Vagina (tissue), 2 donors: ENCODE measurements at regions not wholly inside any gene's neighbourhood (a gene's known extent, or its start where the extent isn't known, plus 50 kb on each side); places are given as distances from the start of the nearest gene placed in this dataset.

Experiments used
- POLR2A ChIP-seq, 2 donors: fragments of 450-650 bp; IDR thresholded peaks; one replicate each; pipeline ENCODE4 v1.6.1; 2017; ENCODE audit warnings: antibody characterized with exemption in 2 of 2, mild to moderate bottlenecking in 2 of 2, moderate library complexity in 2 of 2
- POLR2AphosphoS5 ChIP-seq, 2 donors: sonication (generic); formaldehyde crosslinking; IDR thresholded peaks; one replicate each; pipeline ENCODE4 v1.9.0; 2017; ENCODE audit warnings: antibody characterized with exemption in 2 of 2, mild to moderate bottlenecking in 2 of 2, low read depth in 1 of 2; ENCODE audit not compliant: insufficient read depth in 1 of 2
- TF ChIP-seq, protein P1 (sequence below), 3 experiments: fragments of 450-650 bp in 2 of 3; fragments of 200-600 bp in 1 of 3; sonication (generic) in 1 of 3; IDR thresholded peaks; one replicate each; pipeline ENCODE4 v1.5.1; 2017 to 2019; ENCODE audit warnings: antibody characterized with exemption in 3 of 3, mild to moderate bottlenecking in 2 of 3, moderate library complexity in 2 of 3

GRCh38 chr10:130428936-130429335, 292.7 kb downstream of the GLRX3 start:
- TF ChIP-seq, protein P1, sequence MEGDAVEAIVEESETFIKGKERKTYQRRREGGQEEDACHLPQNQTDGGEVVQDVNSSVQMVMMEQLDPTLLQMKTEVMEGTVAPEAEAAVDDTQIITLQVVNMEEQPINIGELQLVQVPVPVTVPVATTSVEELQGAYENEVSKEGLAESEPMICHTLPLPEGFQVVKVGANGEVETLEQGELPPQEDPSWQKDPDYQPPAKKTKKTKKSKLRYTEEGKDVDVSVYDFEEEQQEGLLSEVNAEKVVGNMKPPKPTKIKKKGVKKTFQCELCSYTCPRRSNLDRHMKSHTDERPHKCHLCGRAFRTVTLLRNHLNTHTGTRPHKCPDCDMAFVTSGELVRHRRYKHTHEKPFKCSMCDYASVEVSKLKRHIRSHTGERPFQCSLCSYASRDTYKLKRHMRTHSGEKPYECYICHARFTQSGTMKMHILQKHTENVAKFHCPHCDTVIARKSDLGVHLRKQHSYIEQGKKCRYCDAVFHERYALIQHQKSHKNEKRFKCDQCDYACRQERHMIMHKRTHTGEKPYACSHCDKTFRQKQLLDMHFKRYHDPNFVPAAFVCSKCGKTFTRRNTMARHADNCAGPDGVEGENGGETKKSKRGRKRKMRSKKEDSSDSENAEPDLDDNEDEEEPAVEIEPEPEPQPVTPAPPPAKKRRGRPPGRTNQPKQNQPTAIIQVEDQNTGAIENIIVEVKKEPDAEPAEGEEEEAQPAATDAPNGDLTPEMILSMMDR (IDR thresholded peaks at IDR 0.05), result no peak
- TF ChIP-seq POLR2A (IDR thresholded peaks at IDR 0.05) (no peak), POLR2AphosphoS5 (IDR thresholded peaks at IDR 0.05; ENCODE audit: insufficient read depth in 1 of 2, low read depth in 1 of 2) (no peak)
